HEK293T (cell line): ENCODE measurements at regions not wholly inside any gene's neighbourhood (a gene's known extent, or its start where the extent isn't known, plus 50 kb on each side); places are given as distances from the start of the nearest gene placed in this dataset.

Experiments used
- ARNT ChIP-seq: fragments of 450-650 bp; IDR thresholded peaks from 2 replicates; pipeline ENCODE4 v1.6.1; 2017; ENCODE audit warnings: mild to moderate bottlenecking
- BHLHE40 ChIP-seq: fragments of 450-650 bp; IDR thresholded peaks from 2 replicates; pipeline ENCODE4 v1.6.1; 2016; ENCODE audit warnings: mild to moderate bottlenecking, moderate library complexity, borderline replicate concordance
- CTBP1 ChIP-seq: fragments of 450-650 bp; IDR thresholded peaks from 2 replicates; pipeline ENCODE4 v1.6.1; 2016; ENCODE audit warnings: borderline replicate concordance
- FOXK2 ChIP-seq: fragments of 450-650 bp; IDR thresholded peaks from 2 replicates; pipeline ENCODE4 v1.6.1; 2016; ENCODE audit warnings: mild to moderate bottlenecking
- L3MBTL2 ChIP-seq: fragments of 450-650 bp; conservative IDR thresholded peaks from 2 replicates; pipeline ENCODE4 v1.6.1; 2016; ENCODE audit warnings: mild to moderate bottlenecking
- SP1 ChIP-seq: fragments of 450-650 bp; IDR thresholded peaks from 2 replicates; pipeline ENCODE4 v1.6.1; 2017

- TF ChIP-seq CTBP1 (no peak), BHLHE40 (no peak), ARNT (no peak), L3MBTL2 (no peak), SP1 (no peak), FOXK2 (no peak)
These were observed 653.3 kb upstream of the PKDCC start for GRCh38 chr2:41394541-41394940.
